ENCODE measurements at regions not wholly inside any gene's neighbourhood (a gene's known extent, or its start where the extent isn't known, plus 50 kb on each side); places are given as distances from the start of the nearest gene placed in this dataset.

GRCh38 chr13:33348366-33348765 is 62.8 kb upstream of the STARD13 start:
- no peak for TF ChIP-seq CTCF (conservative IDR thresholded peaks at IDR 0.05)
- TF ChIP-seq ZFX (IDR thresholded peaks at IDR 0.05), result no peak

Data from C4-2B (cell line).